Activated T-cell treated with anti-CD3 and anti-CD28 coated beads, Interleukin-2, amount 50 U/mL, for 1 hour (primary cell): ENCODE measurements at regions not wholly inside any gene's neighbourhood (a gene's known extent, or its start where the extent isn't known, plus 50 kb on each side); places are given as distances from the start of the nearest gene placed in this dataset.
"Not testable (repeated sequence)": the region's sequence is repeated elsewhere in the genome, so short reads cannot be mapped to it uniquely, and the experiment has no call there.

Experiments used
- DNase-seq: peaks from one replicate; pipeline ENCODE4 v3.0.0-alpha.2; 2020

DNA sequence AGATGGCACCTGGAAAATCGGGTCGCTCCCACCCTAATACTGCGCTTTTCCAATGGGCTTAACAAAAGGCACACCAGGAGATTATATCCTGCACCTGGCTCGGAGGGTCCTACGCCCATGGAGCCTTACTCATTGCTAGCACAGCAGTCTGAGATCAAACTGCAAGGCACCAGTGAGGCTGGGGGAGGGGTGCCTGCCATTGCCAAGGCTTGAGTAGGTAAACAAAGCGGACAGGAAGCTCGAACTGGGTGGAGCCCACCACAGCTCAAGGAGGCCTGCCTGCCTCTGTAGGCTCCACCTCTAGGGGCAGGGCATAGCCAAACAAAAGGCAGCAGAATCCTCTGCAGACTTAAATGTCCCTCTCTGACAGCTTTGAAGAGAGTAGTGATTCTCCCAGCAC, 814.8 kb downstream of the SEMA5A start:
- DNase-seq: not testable (repeated sequence)

DNA sequence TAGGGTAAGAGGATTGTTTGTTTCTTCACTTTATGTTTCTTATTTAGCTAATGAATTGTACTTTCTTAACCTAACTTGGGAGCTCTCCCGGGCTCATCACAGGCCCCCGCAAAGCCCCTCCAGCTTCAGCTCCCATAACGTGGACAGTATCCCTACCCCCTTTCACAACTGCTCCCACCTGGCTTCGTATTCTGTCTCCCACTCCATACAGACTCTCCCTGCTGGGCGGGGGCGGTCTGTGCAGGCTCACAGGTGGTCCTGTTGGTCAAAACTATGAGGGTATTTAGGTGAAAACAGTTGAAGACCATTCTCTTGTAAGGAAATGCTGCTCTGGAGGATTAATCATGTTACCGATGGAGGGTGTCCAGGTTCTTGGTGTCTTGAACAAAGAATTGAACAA, 805.3 kb downstream of the SEMA5A start:
- DNase-seq: no peak

DNA sequence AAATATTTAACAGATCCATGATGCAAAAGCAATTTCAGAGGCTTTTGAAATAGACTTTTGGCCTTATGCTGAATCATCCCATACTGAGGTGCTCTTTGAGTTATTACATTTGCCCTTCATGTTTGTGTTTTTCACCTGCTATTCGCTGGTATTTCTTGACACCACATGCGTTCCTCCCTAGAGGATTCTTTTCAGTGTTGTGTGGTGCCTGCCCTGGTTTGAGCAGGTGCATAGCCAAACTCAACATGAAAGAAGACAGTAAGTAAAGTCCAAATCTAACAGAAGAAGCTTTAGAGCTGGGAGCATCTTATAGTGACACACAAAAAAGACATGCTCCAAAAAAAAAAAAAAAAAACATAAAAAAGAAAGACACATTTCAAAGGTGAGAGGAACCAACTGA, 796.3 kb downstream of the SEMA5A start:
- no peak for DNase-seq

GRCh38 chr5:8750100-8750499, 795.8 kb downstream of the SEMA5A start:
- no peak for DNase-seq

DNA sequence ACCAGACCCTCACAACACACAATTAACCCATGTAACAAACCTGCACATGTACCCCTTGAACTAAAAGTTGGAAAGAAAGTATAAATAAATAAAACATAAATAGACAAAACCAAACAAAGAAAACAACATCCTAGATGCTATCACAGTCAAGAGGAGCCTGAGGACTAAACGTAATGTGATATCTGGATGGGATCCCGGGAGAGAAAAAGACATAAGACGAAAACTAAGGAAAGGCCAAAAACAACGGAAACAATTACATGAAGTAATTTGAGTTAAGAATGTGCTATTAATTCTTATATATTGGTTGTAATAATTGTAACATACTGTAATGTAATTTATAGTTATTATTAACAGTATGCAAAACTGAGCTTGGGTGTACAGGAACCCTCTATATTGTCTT, 793.9 kb downstream of the SEMA5A start:
- no peak for DNase-seq

DNA sequence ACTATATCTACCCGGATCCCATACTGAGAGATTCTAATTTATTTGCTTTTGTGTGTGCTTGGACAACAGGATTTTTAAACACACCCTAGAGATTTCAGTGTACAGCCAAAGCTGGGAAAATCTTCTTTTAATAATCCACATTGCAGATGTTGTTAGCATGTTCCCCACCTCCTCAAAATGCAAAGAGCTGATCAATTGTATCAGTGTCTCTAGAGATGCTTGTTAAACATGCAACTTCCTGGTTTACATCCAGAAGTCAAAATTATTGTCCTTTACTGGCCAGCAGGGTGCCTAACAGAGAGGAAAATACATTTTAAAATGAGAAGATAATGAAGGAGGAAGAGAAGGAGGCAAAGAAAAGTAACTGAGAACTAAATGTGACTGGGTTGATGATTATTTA, 793.3 kb downstream of the SEMA5A start:
- DNase-seq: no peak

GRCh38 chr5:8756498-8757084, 789.3 kb downstream of the SEMA5A start:
- DNase-seq: no peak

- no peak for DNase-seq
These were observed 780.0 kb downstream of the SEMA5A start for GRCh38 chr5:8765886-8766285.

DNA sequence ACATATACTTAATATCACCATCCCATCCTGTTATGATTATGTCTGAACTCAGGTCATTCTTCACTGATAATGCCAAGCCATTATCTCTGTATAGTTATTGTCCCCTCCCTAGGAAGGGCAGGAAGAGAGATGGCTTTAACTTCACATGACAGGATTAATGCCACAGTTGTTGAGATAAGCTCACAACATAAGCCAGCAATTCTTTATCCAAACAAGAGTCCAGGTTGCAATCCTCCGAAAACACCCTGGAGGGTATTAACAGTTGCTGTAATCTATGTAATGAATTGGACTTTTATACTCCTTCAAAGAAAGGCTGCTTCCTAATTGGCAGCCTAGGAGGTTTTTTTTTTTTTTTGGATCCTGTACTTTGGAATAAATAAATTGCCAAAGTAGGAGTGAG, 779.4 kb downstream of the SEMA5A start:
- DNase-seq: no peak

DNA sequence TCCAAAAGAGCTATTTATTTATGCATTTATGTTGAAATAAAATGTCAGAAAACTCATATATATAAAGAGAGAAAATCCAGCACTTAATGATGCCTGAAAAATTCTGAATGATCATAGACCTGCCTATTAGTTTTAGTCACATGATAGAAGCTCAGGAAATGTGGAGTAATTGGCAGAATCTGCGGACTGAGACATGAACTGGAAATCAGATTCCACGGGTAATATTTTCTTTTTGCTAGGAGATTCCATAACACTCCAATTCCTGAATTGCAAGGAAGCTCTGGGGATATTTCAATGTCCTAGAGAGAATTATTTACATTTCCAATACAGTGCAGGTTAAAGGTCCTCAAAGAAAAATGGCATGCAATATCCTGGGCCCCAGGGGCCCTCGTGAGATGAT, 778.8 kb downstream of the SEMA5A start:
- DNase-seq: no peak

GRCh38 chr5:8767746-8768145, 778.1 kb downstream of the SEMA5A start:
- no peak for DNase-seq

GRCh38 chr5:8769631-8770030, 776.2 kb downstream of the SEMA5A start:
- no peak for DNase-seq

GRCh38 chr5:8770431-8770830, 775.4 kb downstream of the SEMA5A start:
- DNase-seq: no peak

DNA sequence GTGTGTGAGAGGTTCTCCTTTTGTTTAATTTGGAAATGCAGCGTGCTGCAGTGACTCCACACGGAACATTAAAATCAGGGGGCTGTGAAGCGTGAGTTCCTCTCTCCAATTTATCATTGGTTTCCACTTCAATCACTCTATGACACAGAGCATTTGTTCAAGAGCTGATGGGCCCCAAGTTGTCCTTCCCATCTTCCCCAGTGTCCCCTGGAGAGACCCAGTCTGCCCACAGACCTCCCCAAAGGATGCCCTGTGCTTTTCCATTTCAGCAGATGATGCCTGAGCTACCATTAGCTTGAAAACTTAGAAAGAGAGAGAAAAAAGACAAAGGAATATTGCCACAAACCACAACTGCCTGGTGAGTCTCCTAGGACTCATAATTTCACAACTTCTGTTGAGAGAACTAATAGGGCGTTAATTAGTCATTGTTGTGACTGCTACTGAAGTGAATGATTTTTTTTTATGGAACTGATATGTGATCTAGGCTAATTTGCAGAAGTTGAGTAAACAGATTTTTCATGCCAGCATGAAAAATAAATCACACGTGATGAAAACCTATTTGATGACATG, 772.7 kb downstream of the SEMA5A start:
- DNase-seq: no peak

DNA sequence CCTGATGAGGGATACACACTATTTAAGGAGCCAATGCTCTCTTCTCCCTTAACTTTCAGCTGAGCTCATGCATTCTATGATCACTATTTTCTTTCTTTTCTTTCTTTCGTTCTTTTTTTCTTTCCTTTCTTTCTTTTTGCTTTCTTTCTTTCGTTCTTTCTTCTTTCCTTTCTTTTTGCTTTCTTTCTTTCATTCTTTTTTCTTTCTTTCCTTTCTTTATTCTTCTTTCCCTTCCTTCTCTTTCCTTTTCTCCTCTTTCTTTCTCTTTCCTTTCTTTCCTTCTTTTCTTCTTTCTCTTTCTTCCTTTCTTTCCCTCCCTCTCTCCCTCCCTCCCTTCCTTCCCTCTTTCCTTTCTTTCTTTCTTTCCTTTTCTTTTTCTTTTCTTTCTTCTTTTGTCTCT, 761.2 kb downstream of the SEMA5A start:
- DNase-seq: no peak

DNA sequence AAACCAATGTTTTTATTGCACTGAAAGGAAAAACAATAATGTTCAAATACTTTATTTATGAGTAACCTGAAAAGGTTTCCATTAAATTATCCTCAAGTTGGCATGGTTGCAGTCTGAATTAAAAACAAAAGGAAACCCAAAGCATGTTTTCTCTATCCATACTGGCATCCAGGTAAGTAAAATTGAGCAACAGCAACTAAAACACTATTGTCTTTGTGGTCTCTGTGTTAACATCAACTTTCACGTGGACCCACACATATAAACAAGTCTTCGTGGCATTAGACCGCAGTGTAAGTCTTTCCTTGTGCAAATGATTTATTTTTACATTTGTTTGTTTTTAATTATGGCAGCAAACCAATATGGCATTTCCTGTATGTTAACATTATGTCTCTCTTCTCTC, 757.6 kb downstream of the SEMA5A start:
- no peak for DNase-seq

GRCh38 chr5:8805653-8806052, 740.2 kb downstream of the SEMA5A start:
- no peak for DNase-seq

- DNase-seq: no peak
These were observed 738.2 kb downstream of the SEMA5A start for GRCh38 chr5:8807636-8808035.

- no peak for DNase-seq
These were observed 734.3 kb downstream of the SEMA5A start for GRCh38 chr5:8811581-8811980.

GRCh38 chr5:8813180-8813579, 732.7 kb downstream of the SEMA5A start:
- DNase-seq: no peak

- DNase-seq: no peak
These were observed 731.8 kb downstream of the SEMA5A start for GRCh38 chr5:8814105-8814504.

DNA sequence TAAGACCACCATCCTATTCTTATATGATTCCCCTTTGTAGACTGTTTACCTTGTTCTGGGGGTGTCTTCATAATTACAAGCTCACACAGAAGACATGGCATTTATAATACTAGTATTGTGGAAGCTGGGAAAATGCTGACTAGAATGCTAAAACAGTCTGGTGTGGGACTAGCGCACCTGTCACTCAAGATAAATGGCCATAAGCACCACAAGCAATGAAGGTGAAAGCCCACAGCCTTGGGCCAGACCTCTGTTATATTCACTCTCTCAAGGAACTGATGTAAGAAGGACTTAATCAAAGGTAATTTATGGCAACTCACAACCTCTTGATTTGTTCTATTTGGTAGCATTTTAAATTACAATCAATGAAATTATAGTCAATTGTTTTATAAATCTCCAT, 721.5 kb downstream of the SEMA5A start:
- DNase-seq: no peak

GRCh38 chr5:8825139-8825757, 720.6 kb downstream of the SEMA5A start:
- no peak for DNase-seq

DNA sequence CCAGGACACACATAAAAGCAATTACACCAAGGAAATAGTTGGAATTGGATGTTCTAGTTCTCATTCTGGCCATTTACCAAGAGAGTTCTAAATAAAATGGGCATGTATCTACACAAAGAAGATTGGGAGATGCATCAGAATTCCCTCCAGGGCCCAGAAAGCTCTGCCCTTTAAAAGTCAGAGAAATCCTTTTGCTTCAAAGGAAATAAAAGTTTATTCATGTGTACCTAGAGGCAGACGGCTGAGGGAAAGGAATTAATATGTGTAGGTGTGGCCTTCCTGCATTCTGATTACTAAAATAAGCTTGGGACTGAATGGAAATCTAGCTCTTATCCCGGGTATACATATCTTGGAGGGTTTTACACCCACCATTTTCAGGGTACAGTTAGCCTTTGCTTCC, 719.4 kb downstream of the SEMA5A start:
- DNase-seq: no peak

- no peak for DNase-seq
These were observed 718.2 kb downstream of the SEMA5A start for GRCh38 chr5:8827696-8828095.
